GM12878 (cell line): ENCODE measurements at regions not wholly inside any gene's neighbourhood (a gene's known extent, or its start where the extent isn't known, plus 50 kb on each side); places are given as distances from the start of the nearest gene placed in this dataset.

Experiments
- ATAC-seq: fragments of 200-7000 bp; cut with Tn5 transposase; 3 replicates; pipeline ENCODE4 v1.9.1; 2020; ENCODE audit warnings: mild to moderate bottlenecking, moderate library complexity
- BruUV-seq: library from RNA; stranded (reverse); fragments of 400-500 nt; replicated peaks from 2 replicates; lab custom pipeline; 2021; lab: Mats Ljungman, UMichigan
- CTCF ChIA-PET: fragments of 300-600 bp; sonication (Branson Sonifier 250); formaldehyde crosslinking; extraction: SDS; loops from one replicate; lab custom pipeline; 2021; ENCODE audit warnings: inconsistent platforms; lab: Yijun Ruan, JAX
- POLR2A ChIA-PET: fragments of 350-600 bp; formaldehyde crosslinking; extraction: SDS; loops from one replicate; lab custom pipeline; 2021; ENCODE audit warnings: inconsistent platforms; lab: Charles Lee
- RAD21 ChIA-PET: fragments of 300-600 bp; sonication (Branson Sonifier 250); formaldehyde crosslinking; loops from one replicate; lab custom pipeline; 2023; ENCODE audit warnings: antibody characterized with exemption; ENCODE audit not compliant: unreplicated experiment; lab: Charles Lee
- SMC1A ChIA-PET: fragments of 300-600 bp; sonication (Branson Sonifier 250); formaldehyde crosslinking; loops from one replicate; lab custom pipeline; 2023; ENCODE audit not compliant: unreplicated experiment, uncharacterized antibody; lab: Charles Lee
- DNase-seq: peaks from one replicate; pipeline ENCODE4 v3.0.0-alpha.2; 2011; ENCODE audit warnings: low read depth, low spot score
- FAIRE-seq: peaks from 3 replicates; lab custom pipeline; 2011; peaks lifted over from hg19 to GRCh38; lab: Jason Lieb, UNC
- H2AFZ ChIP-seq: 2 replicates; pipeline ENCODE4 v1.6.0; 2011; ENCODE audit warnings: low read depth, low read length, control low read depth; ENCODE audit not compliant: control insufficient read depth
- H3K27ac ChIP-seq: 2 replicates; pipeline ENCODE4 v1.5.1; 2011; ENCODE audit warnings: control low read depth; ENCODE audit not compliant: control insufficient read depth, insufficient read depth
- H3K27me3 ChIP-seq, 2 experiments: replicated peaks in 1 of 2; 2 replicates each; pipeline versions ENCODE4 v1.6.0 to v1.6.1; 2011; ENCODE audit warnings: low read length in 1 of 2; ENCODE audit not compliant: control insufficient read depth in 2 of 2, insufficient read depth in 2 of 2
- H3K36me3 ChIP-seq, 2 experiments: 2 replicates each; pipeline ENCODE4 v1.5.1; 2011; ENCODE audit warnings: low read length in 1 of 2; ENCODE audit not compliant: control insufficient read depth in 2 of 2, insufficient read depth in 2 of 2
- H3K4me1 ChIP-seq: 2 replicates; pipeline ENCODE4 v1.6.1; 2011; ENCODE audit warnings: mild to moderate bottlenecking, low read length, moderate library complexity, mixed read lengths; ENCODE audit not compliant: control insufficient read depth, insufficient read depth
- H3K4me2 ChIP-seq: 2 replicates; pipeline ENCODE4 v1.6.0; 2011; ENCODE audit warnings: control low read depth; ENCODE audit not compliant: control insufficient read depth, insufficient read depth
- H3K4me3 ChIP-seq: fragments of 200-600 bp; sonication (generic); 2 replicates; pipeline ENCODE4 v1.5.1; 2016
- H3K79me2 ChIP-seq: 2 replicates; pipeline ENCODE4 v1.6.0; 2011; ENCODE audit warnings: low read length; ENCODE audit not compliant: control insufficient read depth, insufficient read depth
- H3K9ac ChIP-seq: 2 replicates; pipeline ENCODE4 v1.8.0; 2011; ENCODE audit warnings: low read length, control low read depth, mixed read lengths; ENCODE audit not compliant: control insufficient read depth, insufficient read depth
- H3K9me3 ChIP-seq: replicated peaks from 3 replicates; pipeline ENCODE4 v1.5.1; 2011; ENCODE audit warnings: mild to moderate bottlenecking, low read length; ENCODE audit not compliant: control insufficient read depth, insufficient read depth
- H4K20me1 ChIP-seq: 2 replicates; pipeline ENCODE4 v1.6.0; 2011; ENCODE audit not compliant: control insufficient read depth, insufficient read depth
- ASH2L ChIP-seq: fragments of 300-600, 200-600 bp; sonication (generic); IDR thresholded peaks from 2 replicates; pipeline ENCODE4 v1.6.1; 2017; ENCODE audit warnings: low read depth, mild to moderate bottlenecking, borderline replicate concordance
- BHLHE40 ChIP-seq, 2 experiments: fragments of 450-650 bp in 1 of 2; IDR thresholded peaks; 2 replicates each; pipeline ENCODE4 v1.6.1; 2011 to 2017; ENCODE audit warnings: low read depth in 2 of 2, borderline replicate concordance in 1 of 2, improper control_type of control experiment in 1 of 2, low read length in 1 of 2, mild to moderate bottlenecking in 1 of 2
- IKZF1 ChIP-seq: fragments of 450-650 bp; conservative IDR thresholded peaks from 2 replicates; pipeline ENCODE4 v1.6.1; 2017; ENCODE audit warnings: antibody characterized with exemption, mild to moderate bottlenecking
- IRF4 ChIP-seq: IDR thresholded peaks from 2 replicates; pipeline ENCODE4 v1.6.1; 2011; ENCODE audit warnings: low read depth, low read length
- JUNB ChIP-seq: IDR thresholded peaks from 2 replicates; pipeline ENCODE4 v1.6.1; 2016; ENCODE audit warnings: antibody characterized with exemption, mild to moderate bottlenecking
- MEF2A ChIP-seq: IDR thresholded peaks from 2 replicates; pipeline ENCODE4 v1.6.1; 2011; ENCODE audit warnings: low read depth, mild to moderate bottlenecking, low read length, moderate library complexity; ENCODE audit not compliant: insufficient read depth
- POLR2AphosphoS2 ChIP-seq: IDR thresholded peaks from 2 replicates; pipeline ENCODE4 v1.6.1; 2011; ENCODE audit warnings: low read depth, mild to moderate bottlenecking, low read length, improper control_type of control experiment, moderate library complexity
- RAD21 ChIP-seq: IDR thresholded peaks from 2 replicates; pipeline ENCODE4 v1.6.1; 2011; ENCODE audit warnings: mild to moderate bottlenecking, low read depth, low read length, moderate library complexity; ENCODE audit not compliant: insufficient read depth
- RFX5 ChIP-seq: IDR thresholded peaks from 2 replicates; pipeline ENCODE4 v1.6.1; 2011; ENCODE audit warnings: low read depth, low read length, improper control_type of control experiment
- SKIL ChIP-seq: fragments of 450-650 bp; IDR thresholded peaks from 2 replicates; pipeline ENCODE4 v1.6.1; 2017; ENCODE audit warnings: mild to moderate bottlenecking, low read depth, inconsistent platforms; ENCODE audit not compliant: poor library complexity, severe bottlenecking
- SMAD1 ChIP-seq: fragments of 450-650 bp; IDR thresholded peaks from 2 replicates; pipeline ENCODE4 v1.6.1; 2018; ENCODE audit warnings: mild to moderate bottlenecking, low read depth; ENCODE audit not compliant: partially characterized antibody
- SMC3 ChIP-seq: IDR thresholded peaks from 2 replicates; pipeline ENCODE4 v1.6.1; 2011; ENCODE audit warnings: low read length, improper control_type of control experiment, borderline replicate concordance
- SP1 ChIP-seq: IDR thresholded peaks from one replicate; pipeline ENCODE4 v1.6.1; 2011; ENCODE audit warnings: low read depth, low read length
- TCF12 ChIP-seq: IDR thresholded peaks from 2 replicates; pipeline ENCODE4 v1.6.1; 2011; ENCODE audit warnings: low read depth, mild to moderate bottlenecking, low read length
- ZNF274 ChIP-seq: IDR thresholded peaks from one replicate; pipeline ENCODE4 v1.8.0; 2011; ENCODE audit not compliant: insufficient read length, insufficient read depth
- WGBS: methylation state at CpG from one replicate; pipeline ENCODE4 v1.1.6; 2016; ENCODE audit warnings: low lambda C conversion rate; ENCODE audit not compliant: insufficient replicate concordance, insufficient coverage; ENCODE audit errors: missing lambda C conversion rate; 5-methylcytosine and 5-hydroxymethylcytosine counted together
- in situ Hi-C: fragments of 300-500 bp; cut with MboI; formaldehyde crosslinking; loops from 9 replicates; pipeline ENCODE4 v1.14.3; 2018; ENCODE audit warnings: mixed read lengths
- intact Hi-C: fragments of 100-400 bp; cut with micrococcal nuclease; formaldehyde crosslinking; loops from one replicate; pipeline ENCODE4 v1.14.2; 2022; ENCODE audit not compliant: unreplicated experiment
- TF ChIP-seq, protein P1 (sequence below): fragments of 150-350 bp; IDR thresholded peaks from 2 replicates; pipeline ENCODE4 v1.6.1; 2016; ENCODE audit warnings: low read depth, low read length

DNA sequence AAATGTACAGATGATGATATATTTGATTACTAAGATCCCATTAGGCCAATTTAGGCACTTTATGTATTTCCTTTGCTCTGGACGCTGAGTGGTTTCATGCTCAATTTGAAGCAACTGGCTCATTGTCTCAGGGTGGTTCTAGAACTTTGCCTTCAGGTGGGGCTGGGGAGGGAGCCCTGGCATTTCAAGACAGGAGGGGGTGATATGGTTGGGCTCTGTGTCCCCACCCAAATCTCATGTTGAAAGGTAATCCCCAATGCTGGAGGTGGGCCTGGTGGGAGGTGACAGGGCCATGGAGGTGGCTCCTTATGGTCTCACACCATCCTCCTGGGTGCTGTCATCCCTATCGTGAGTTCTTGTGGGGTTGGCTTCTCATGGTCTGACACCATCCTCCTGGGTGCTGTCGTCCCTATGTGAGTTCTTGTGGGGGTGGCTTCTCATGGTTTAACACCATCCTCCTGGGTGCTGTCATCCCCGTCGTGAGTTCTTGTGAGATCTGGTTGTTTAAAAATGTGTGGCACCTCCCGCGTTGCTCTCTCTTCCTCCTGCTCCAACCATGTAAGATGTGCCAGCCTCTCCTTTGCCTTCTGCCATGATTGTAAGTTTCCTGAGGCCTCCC, 151.5 kb upstream of the KLF6 start:
- Histone ChIP-seq H3K4me1 (peaks cover 19% of the 10 kb centered on the region), H3K27ac (no peak overlapping the region), H3K27me3 (no peaks in the 10 kb centered on the region), H3K9me3 (no peaks in the 10 kb centered on the region; the same call in 2 of the 3 replicates), H2AFZ (no peak overlapping the region), H3K79me2 (no peaks in the 10 kb centered on the region), H3K9ac (no peak overlapping the region), H3K4me2 (no peak overlapping the region), H3K4me3 (no peak overlapping the region), H3K36me3 (no peaks in the 10 kb centered on the region), H4K20me1 (no peaks in the 10 kb centered on the region)
- RAD21 ChIA-PET, result interaction anchor here (1.2 to 1.9 kb wide), 4 partner anchors 33 to 126 kb away, joined by 3 to 8 read pairs (median 6); no protein-coding TSS in a partner anchor
- CTCF ChIA-PET, result interaction anchor here (0.6 kb wide), 1 partner anchor 100 kb away, joined by 3 read pairs; no protein-coding TSS in a partner anchor
- TF ChIP-seq POLR2AphosphoS2 (no peak), BHLHE40 (IDR thresholded peaks at IDR 0.05; ENCODE audit: borderline replicate concordance in 1 of 2, low read depth in 2 of 2, low read length in 1 of 2) (no peak), TCF12 (no peak), RFX5 (no peak), SKIL (no peak), ASH2L (no peak), IKZF1 (no peak), MEF2A (no peak), ZNF274 (no peak), SP1 (no peak), SMC3 (no peak), IRF4 (no peak), SMAD1 (no peak), JUNB (no peak), RAD21 (no peak)
- TF ChIP-seq, protein P1, sequence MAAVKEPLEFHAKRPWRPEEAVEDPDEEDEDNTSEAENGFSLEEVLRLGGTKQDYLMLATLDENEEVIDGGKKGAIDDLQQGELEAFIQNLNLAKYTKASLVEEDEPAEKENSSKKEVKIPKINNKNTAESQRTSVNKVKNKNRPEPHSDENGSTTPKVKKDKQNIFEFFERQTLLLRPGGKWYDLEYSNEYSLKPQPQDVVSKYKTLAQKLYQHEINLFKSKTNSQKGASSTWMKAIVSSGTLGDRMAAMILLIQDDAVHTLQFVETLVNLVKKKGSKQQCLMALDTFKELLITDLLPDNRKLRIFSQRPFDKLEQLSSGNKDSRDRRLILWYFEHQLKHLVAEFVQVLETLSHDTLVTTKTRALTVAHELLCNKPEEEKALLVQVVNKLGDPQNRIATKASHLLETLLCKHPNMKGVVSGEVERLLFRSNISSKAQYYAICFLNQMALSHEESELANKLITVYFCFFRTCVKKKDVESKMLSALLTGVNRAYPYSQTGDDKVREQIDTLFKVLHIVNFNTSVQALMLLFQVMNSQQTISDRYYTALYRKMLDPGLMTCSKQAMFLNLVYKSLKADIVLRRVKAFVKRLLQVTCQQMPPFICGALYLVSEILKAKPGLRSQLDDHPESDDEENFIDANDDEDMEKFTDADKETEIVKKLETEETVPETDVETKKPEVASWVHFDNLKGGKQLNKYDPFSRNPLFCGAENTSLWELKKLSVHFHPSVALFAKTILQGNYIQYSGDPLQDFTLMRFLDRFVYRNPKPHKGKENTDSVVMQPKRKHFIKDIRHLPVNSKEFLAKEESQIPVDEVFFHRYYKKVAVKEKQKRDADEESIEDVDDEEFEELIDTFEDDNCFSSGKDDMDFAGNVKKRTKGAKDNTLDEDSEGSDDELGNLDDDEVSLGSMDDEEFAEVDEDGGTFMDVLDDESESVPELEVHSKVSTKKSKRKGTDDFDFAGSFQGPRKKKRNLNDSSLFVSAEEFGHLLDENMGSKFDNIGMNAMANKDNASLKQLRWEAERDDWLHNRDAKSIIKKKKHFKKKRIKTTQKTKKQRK, result no peak
- no peak for DNase-seq
- intact Hi-C loops (loop anchor here (10.0 kb wide), 1 partner anchor 702 kb away; no protein-coding TSS in a partner anchor), in situ Hi-C loops (no loop called here)
- FAIRE-seq, result no peak
- no TSS peak for BruUV-seq
- SMC1A ChIA-PET, result interaction anchor here (1.3 to 2.4 kb wide), 5 partner anchors 10 to 38 kb away, joined by 3 to 6 read pairs (median 3); no protein-coding TSS in a partner anchor
- POLR2A ChIA-PET, result no interaction called here
- 88% methylated on average over 7 of the region's 7 CpGs for WGBS
- no peak for ATAC-seq
